ENCODE measurements at regions not wholly inside any gene's neighbourhood (a gene's known extent, or its start where the extent isn't known, plus 50 kb on each side); places are given as distances from the start of the nearest gene placed in this dataset.

DNA sequence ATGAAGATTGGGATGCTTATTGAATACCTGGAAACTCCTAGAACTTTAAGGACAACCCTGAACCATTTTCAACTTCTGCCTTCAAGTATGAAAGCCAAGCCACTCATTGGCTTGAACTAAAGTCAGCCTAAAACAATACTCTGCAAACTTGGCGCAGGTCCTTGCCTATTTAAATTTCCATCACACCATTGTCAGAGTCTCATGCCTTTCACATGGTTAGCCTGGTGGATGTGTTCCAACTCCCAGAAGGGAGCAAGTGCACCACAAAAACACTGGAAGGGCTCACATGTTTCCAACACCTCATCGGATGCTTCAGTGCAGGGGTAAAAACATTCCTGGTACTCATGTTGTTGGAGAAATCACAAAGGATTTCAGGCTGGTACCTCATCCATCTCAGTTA, 511.6 kb upstream of the MDFIC2 start:
- TF ChIP-seq JUN (IDR thresholded peaks at IDR 0.05; ENCODE audit: borderline replicate concordance, low read depth, low read length), result no peak
- TF ChIP-seq JUN (CRISPR knock-in tag; IDR thresholded peaks at IDR 0.05; ENCODE audit: borderline replicate concordance), result no peak
- TF ChIP-seq JUNB (CRISPR knock-in tag; conservative IDR thresholded peaks at IDR 0.05), result no peak
- TF ChIP-seq MED1 (CRISPR knock-in tag; IDR thresholded peaks at IDR 0.05; ENCODE audit: borderline replicate concordance), result no peak
- no peak for TF ChIP-seq ZEB2 (IDR thresholded peaks at IDR 0.05)
- TF ChIP-seq PHF20 (IDR thresholded peaks at IDR 0.05; ENCODE audit: partially characterized antibody), result no peak
- TF ChIP-seq ZBTB1 (CRISPR knock-in tag; IDR thresholded peaks at IDR 0.05; ENCODE audit: borderline replicate concordance, low read depth), result no peak
- TF ChIP-seq CSDE1 (IDR thresholded peaks at IDR 0.05), result no peak
- TF ChIP-seq, protein P1, sequence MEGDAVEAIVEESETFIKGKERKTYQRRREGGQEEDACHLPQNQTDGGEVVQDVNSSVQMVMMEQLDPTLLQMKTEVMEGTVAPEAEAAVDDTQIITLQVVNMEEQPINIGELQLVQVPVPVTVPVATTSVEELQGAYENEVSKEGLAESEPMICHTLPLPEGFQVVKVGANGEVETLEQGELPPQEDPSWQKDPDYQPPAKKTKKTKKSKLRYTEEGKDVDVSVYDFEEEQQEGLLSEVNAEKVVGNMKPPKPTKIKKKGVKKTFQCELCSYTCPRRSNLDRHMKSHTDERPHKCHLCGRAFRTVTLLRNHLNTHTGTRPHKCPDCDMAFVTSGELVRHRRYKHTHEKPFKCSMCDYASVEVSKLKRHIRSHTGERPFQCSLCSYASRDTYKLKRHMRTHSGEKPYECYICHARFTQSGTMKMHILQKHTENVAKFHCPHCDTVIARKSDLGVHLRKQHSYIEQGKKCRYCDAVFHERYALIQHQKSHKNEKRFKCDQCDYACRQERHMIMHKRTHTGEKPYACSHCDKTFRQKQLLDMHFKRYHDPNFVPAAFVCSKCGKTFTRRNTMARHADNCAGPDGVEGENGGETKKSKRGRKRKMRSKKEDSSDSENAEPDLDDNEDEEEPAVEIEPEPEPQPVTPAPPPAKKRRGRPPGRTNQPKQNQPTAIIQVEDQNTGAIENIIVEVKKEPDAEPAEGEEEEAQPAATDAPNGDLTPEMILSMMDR (IDR thresholded peaks at IDR 0.05 in 2 of 3, conservative IDR thresholded peaks at IDR 0.05 in 1 of 3; ENCODE audit: insufficient read depth in 2 of 3, low read depth in 1 of 3, low read length in 3 of 3), result no peak
- TF ChIP-seq ZNF263 (CRISPR knock-in tag; IDR thresholded peaks at IDR 0.05; ENCODE audit: borderline replicate concordance), result no peak
- no peak for TF ChIP-seq RBM15 (IDR thresholded peaks at IDR 0.05; ENCODE audit: insufficient read depth, low read length)
- TF ChIP-seq, protein P2, sequence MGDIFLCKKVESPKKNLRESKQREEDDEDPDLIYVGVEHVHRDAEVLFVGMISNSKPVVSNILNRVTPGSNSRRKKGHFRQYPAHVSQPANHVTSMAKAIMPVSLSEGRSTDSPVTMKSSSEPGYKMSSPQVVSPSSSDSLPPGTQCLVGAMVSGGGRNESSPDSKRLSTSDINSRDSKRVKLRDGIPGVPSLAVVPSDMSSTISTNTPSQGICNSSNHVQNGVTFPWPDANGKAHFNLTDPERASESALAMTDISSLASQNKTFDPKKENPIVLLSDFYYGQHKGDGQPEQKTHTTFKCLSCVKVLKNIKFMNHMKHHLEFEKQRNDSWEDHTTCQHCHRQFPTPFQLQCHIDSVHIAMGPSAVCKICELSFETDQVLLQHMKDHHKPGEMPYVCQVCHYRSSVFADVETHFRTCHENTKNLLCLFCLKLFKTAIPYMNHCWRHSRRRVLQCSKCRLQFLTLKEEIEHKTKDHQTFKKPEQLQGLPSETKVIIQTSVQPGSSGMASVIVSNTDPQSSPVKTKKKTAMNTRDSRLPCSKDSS (IDR thresholded peaks at IDR 0.05; ENCODE audit: low read depth, partially characterized antibody), result no peak
- TF ChIP-seq EP300 (IDR thresholded peaks at IDR 0.05; ENCODE audit: low read length), result no peak
